ENCODE measurements at regions not wholly inside any gene's neighbourhood (a gene's known extent, or its start where the extent isn't known, plus 50 kb on each side); places are given as distances from the start of the nearest gene placed in this dataset.
"Not testable (repeated sequence)": the region's sequence is repeated elsewhere in the genome, so short reads cannot be mapped to it uniquely, and the experiment has no call there.

GRCh38 chr13:27353708-27354107 is 70.7 kb upstream of the GTF3A start:
- Mint-ChIP-seq H3K4me1 (no peaks in the 10 kb centered on the region), H3K9me3 (no peaks in the 10 kb centered on the region), H3K27ac (no peak overlapping the region), H3K36me3 (no peaks in the 10 kb centered on the region), H3K4me3 (no peak overlapping the region), H3K27me3 (ENCODE audit: low read depth in 3 of 3) (peaks cover 0 to 8% (median 2%) of the 10 kb centered on the region in 3 donors)
- DNase-seq, result no peak

GRCh38 chr13:27354379-27354778 is 70.0 kb upstream of the GTF3A start:
- H3K4me1 Mint-ChIP-seq, result no peaks in the 10 kb centered on the region
- no peaks in the 10 kb centered on the region for H3K9me3 Mint-ChIP-seq
- peaks cover 0 to 7% (median 2%) of the 10 kb centered on the region in 3 donors for H3K27me3 Mint-ChIP-seq (ENCODE audit: low read depth in 3 of 3)
- H3K36me3 Mint-ChIP-seq, result no peaks in the 10 kb centered on the region
- no peak for DNase-seq
- no peak overlapping the region for H3K27ac Mint-ChIP-seq
- H3K4me3 Mint-ChIP-seq, result no peak overlapping the region

GRCh38 chr13:27355894-27356293 is 68.5 kb upstream of the GTF3A start:
- Mint-ChIP-seq H3K36me3 (no peaks in the 10 kb centered on the region), H3K9me3 (no peaks in the 10 kb centered on the region), H3K27ac (no peak overlapping the region), H3K27me3 (ENCODE audit: low read depth in 3 of 3) (peaks cover 0 to 4% (median 2%) of the 10 kb centered on the region in 3 donors), H3K4me3 (no peak overlapping the region), H3K4me1 (no peaks in the 10 kb centered on the region)
- no peak for DNase-seq

GRCh38 chr13:27358420-27358819 is 66.0 kb upstream of the GTF3A start:
- Mint-ChIP-seq H3K27ac (no peak overlapping the region), H3K9me3 (no peaks in the 10 kb centered on the region), H3K4me1 (peaks cover 7 to 8% of the 10 kb centered on the region in 2 donors), H3K27me3 (ENCODE audit: low read depth in 3 of 3) (peaks cover 0 to 7% (median 2%) of the 10 kb centered on the region in 3 donors), H3K36me3 (no peaks in the 10 kb centered on the region), H3K4me3 (no peak overlapping the region)
- no peak for DNase-seq

GRCh38 chr13:27359199-27359821 is 65.1 kb upstream of the GTF3A start:
- H3K9me3 Mint-ChIP-seq, result no peaks in the 10 kb centered on the region
- no peak overlapping the region for H3K4me3 Mint-ChIP-seq
- H3K27me3 Mint-ChIP-seq (ENCODE audit: low read depth in 3 of 3), result peaks cover 0 to 7% (median 2%) of the 10 kb centered on the region in 3 donors
- peak; percentile 19 to 52 (median 33) for DNase-seq
- H3K36me3 Mint-ChIP-seq, result no peaks in the 10 kb centered on the region
- H3K27ac Mint-ChIP-seq, result no peak overlapping the region
- peaks cover 7 to 8% of the 10 kb centered on the region in 2 donors for H3K4me1 Mint-ChIP-seq

- Mint-ChIP-seq H3K4me3 (no peak overlapping the region), H3K36me3 (no peaks in the 10 kb centered on the region), H3K27ac (no peak overlapping the region), H3K4me1 (peaks cover 7 to 8% of the 10 kb centered on the region in 2 donors), H3K9me3 (no peaks in the 10 kb centered on the region), H3K27me3 (ENCODE audit: low read depth in 3 of 3) (peaks cover 0 to 9% (median 2%) of the 10 kb centered on the region in 3 donors)
- no peak for DNase-seq
Observed at GRCh38 chr13:27360562-27360961, 63.9 kb upstream of the GTF3A start.

GRCh38 chr13:27362064-27362751 is 62.2 kb upstream of the GTF3A start:
- peak overlapping the region; percentile 22 to 67 (median 53) for H3K4me3 Mint-ChIP-seq
- peak; percentile 70 to 78 (median 72) for DNase-seq
- H3K4me1 Mint-ChIP-seq, result peaks cover 7 to 8% of the 10 kb centered on the region in 2 donors
- no peaks in the 10 kb centered on the region for H3K9me3 Mint-ChIP-seq
- no peaks in the 10 kb centered on the region for H3K36me3 Mint-ChIP-seq
- H3K27me3 Mint-ChIP-seq (ENCODE audit: low read depth in 3 of 3), result peaks cover 0 to 6% (median 4%) of the 10 kb centered on the region in 3 donors
- no peak overlapping the region for H3K27ac Mint-ChIP-seq

- H3K4me1 Mint-ChIP-seq; H3K27me3 Mint-ChIP-seq (ENCODE audit: low read depth in 3 of 3); DNase-seq; H3K27ac Mint-ChIP-seq; H3K9me3 Mint-ChIP-seq; H3K36me3 Mint-ChIP-seq; H3K4me3 Mint-ChIP-seq: not testable (repeated sequence)
Observed at GRCh38 chr13:27363637-27364036, 60.8 kb upstream of the GTF3A start.

- Mint-ChIP-seq H3K27me3 (ENCODE audit: low read depth in 3 of 3) (peaks cover 0 to 7% (median 3%) of the 10 kb centered on the region in 3 donors), H3K4me3 (no peak overlapping the region), H3K9me3 (no peaks in the 10 kb centered on the region), H3K4me1 (peaks cover 5 to 7% of the 10 kb centered on the region in 2 donors), H3K27ac (no peak overlapping the region), H3K36me3 (no peaks in the 10 kb centered on the region)
- no peak for DNase-seq
Observed at GRCh38 chr13:27367570-27367969, 56.8 kb upstream of the GTF3A start.

- Mint-ChIP-seq H3K9me3 (no peaks in the 10 kb centered on the region), H3K27ac (no peak overlapping the region), H3K4me1 (peaks cover 4 to 13% of the 10 kb centered on the region in 2 donors), H3K36me3 (no peaks in the 10 kb centered on the region), H3K27me3 (ENCODE audit: low read depth in 3 of 3) (peaks cover 0 to 7% (median 1%) of the 10 kb centered on the region in 3 donors), H3K4me3 (peak overlapping the region in 1 of 5 donors; percentile 15)
- no peak for DNase-seq
Observed at GRCh38 chr13:27370305-27370872, 54.0 kb upstream of the GTF3A start.

GRCh38 chr13:27371932-27372331 is 52.5 kb upstream of the GTF3A start:
- Mint-ChIP-seq H3K27ac (no peak overlapping the region), H3K27me3 (ENCODE audit: low read depth in 3 of 3) (peaks cover 0 to 5% (median 5%) of the 10 kb centered on the region in 3 donors), H3K4me1 (peaks cover 4 to 19% of the 10 kb centered on the region in 2 donors), H3K36me3 (no peaks in the 10 kb centered on the region), H3K9me3 (no peaks in the 10 kb centered on the region), H3K4me3 (no peak overlapping the region)
- no peak for DNase-seq

- H3K27ac Mint-ChIP-seq, result no peak overlapping the region
- DNase-seq, result no peak
- H3K9me3 Mint-ChIP-seq, result no peaks in the 10 kb centered on the region
- H3K4me1 Mint-ChIP-seq, result peaks cover 4 to 19% of the 10 kb centered on the region in 2 donors
- no peaks in the 10 kb centered on the region for H3K36me3 Mint-ChIP-seq
- no peak overlapping the region for H3K4me3 Mint-ChIP-seq
- H3K27me3 Mint-ChIP-seq (ENCODE audit: low read depth in 3 of 3), result peaks cover 0 to 5% (median 4%) of the 10 kb centered on the region in 3 donors
Observed at GRCh38 chr13:27372896-27373295, 51.5 kb upstream of the GTF3A start.

- Mint-ChIP-seq H3K9me3 (no peaks in the 10 kb centered on the region), H3K27ac (no peak overlapping the region), H3K27me3 (ENCODE audit: low read depth in 3 of 3) (peaks cover 0 to 5% (median 0%) of the 10 kb centered on the region in 3 donors), H3K4me3 (no peak overlapping the region), H3K36me3 (no peaks in the 10 kb centered on the region), H3K4me1 (peaks cover 4 to 19% of the 10 kb centered on the region in 2 donors)
- no peak for DNase-seq
Observed at GRCh38 chr13:27374126-27374613, 50.2 kb upstream of the GTF3A start.

All from immature natural killer cell (primary cell).